ENCODE measurements at regions not wholly inside any gene's neighbourhood (a gene's known extent, or its start where the extent isn't known, plus 50 kb on each side); places are given as distances from the start of the nearest gene placed in this dataset.

DNA sequence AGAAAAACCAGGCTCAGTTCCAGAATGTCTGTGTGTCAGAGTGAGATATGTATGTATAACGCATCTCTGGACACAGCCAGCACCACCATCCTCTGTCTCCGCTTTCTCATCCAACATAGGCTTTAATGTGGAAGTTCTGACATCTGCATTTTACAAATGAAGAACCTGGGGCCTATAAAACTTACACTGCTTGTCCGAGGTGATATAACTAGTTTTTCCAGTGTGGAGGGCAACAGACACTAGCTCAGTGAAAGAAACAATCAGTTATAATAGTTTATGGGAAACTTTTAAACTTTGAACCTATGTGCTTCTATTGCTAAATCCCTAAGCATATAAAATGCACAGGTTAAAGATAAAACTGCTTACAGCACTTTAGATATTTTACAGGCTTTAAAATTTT is 208.7 kb downstream of the CRPPA start:
- Histone ChIP-seq H3K79me2 (ENCODE audit: control insufficient read depth, insufficient read depth, low read length) (no peaks in the 10 kb centered on the region), H3K9ac (ENCODE audit: insufficient read depth, low read length) (no peak overlapping the region), H4K20me1 (ENCODE audit: control insufficient read depth, extremely low read depth, insufficient read depth, low read length) (no peaks in the 10 kb centered on the region), H3K27me3 (ENCODE audit: control insufficient read depth, insufficient read depth, low read length) (no peaks in the 10 kb centered on the region), H3K4me2 (ENCODE audit: extremely low read depth, insufficient read depth, low read length) (no peak overlapping the region), H3K27ac (ENCODE audit: insufficient read depth, low read length) (no peak overlapping the region), H3K4me1 (ENCODE audit: control insufficient read depth, extremely low read depth, insufficient read depth, low read length) (no peaks in the 10 kb centered on the region), H3K4me3 (replicated peaks in 1 of 4; ENCODE audit: control extremely low read depth in 1 of 4, insufficient read depth in 1 of 4, low read depth in 3 of 4, low read length in 4 of 4) (no peak overlapping the region), H2AFZ (ENCODE audit: low read length) (no peak overlapping the region), H3K36me3 (ENCODE audit: control insufficient read depth, insufficient read depth, low read length) (no peaks in the 10 kb centered on the region), H3K9me3 (ENCODE audit: control insufficient read depth, insufficient read depth, low read depth, low read length) (no peaks in the 10 kb centered on the region)
- TF ChIP-seq, protein P1, sequence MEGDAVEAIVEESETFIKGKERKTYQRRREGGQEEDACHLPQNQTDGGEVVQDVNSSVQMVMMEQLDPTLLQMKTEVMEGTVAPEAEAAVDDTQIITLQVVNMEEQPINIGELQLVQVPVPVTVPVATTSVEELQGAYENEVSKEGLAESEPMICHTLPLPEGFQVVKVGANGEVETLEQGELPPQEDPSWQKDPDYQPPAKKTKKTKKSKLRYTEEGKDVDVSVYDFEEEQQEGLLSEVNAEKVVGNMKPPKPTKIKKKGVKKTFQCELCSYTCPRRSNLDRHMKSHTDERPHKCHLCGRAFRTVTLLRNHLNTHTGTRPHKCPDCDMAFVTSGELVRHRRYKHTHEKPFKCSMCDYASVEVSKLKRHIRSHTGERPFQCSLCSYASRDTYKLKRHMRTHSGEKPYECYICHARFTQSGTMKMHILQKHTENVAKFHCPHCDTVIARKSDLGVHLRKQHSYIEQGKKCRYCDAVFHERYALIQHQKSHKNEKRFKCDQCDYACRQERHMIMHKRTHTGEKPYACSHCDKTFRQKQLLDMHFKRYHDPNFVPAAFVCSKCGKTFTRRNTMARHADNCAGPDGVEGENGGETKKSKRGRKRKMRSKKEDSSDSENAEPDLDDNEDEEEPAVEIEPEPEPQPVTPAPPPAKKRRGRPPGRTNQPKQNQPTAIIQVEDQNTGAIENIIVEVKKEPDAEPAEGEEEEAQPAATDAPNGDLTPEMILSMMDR (conservative IDR thresholded peaks at IDR 0.05 in 1 of 2, IDR thresholded peaks at IDR 0.05 in 1 of 2; ENCODE audit: low read depth in 1 of 2, low read length in 2 of 2), result no peak
- TF ChIP-seq EZH2 (IDR thresholded peaks at IDR 0.05; ENCODE audit: low read length, missing control alignments), result no peak
- DNase-seq (ENCODE audit: low read depth in 2 of 2), result no peak

DNA sequence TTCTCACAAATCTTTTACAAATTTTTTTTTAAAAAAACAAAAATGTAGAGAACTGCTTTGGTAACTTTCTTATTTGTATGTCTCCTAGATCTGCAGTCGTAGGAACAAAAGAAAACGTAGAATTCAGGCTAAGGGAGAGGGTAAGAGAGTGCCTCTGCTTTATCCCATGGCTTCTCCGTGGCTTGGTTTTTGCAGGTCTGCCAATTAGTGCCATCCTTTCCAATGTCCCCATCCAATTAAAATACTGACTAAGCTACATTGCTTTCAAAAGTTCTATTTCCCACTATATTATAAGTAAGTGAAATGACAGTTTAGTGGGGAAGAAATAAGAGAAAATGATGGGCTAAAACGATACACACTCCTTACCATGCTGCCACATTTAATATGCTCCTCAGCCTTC is 209.3 kb downstream of the CRPPA start:
- H3K4me1 ChIP-seq (ENCODE audit: control insufficient read depth, extremely low read depth, insufficient read depth, low read length), result no peaks in the 10 kb centered on the region
- no peak overlapping the region for H3K4me2 ChIP-seq (ENCODE audit: extremely low read depth, insufficient read depth, low read length)
- no peaks in the 10 kb centered on the region for H3K36me3 ChIP-seq (ENCODE audit: control insufficient read depth, insufficient read depth, low read length)
- TF ChIP-seq EZH2 (IDR thresholded peaks at IDR 0.05; ENCODE audit: low read length, missing control alignments), result no peak
- TF ChIP-seq, protein P1 (conservative IDR thresholded peaks at IDR 0.05 in 1 of 2, IDR thresholded peaks at IDR 0.05 in 1 of 2; ENCODE audit: low read depth in 1 of 2, low read length in 2 of 2), result no peak
- no peak overlapping the region for H2AFZ ChIP-seq (ENCODE audit: low read length)
- H3K9ac ChIP-seq (ENCODE audit: insufficient read depth, low read length), result no peak overlapping the region
- H3K27ac ChIP-seq (ENCODE audit: insufficient read depth, low read length), result no peak overlapping the region
- no peaks in the 10 kb centered on the region for H3K9me3 ChIP-seq (ENCODE audit: control insufficient read depth, insufficient read depth, low read depth, low read length)
- no peaks in the 10 kb centered on the region for H3K27me3 ChIP-seq (ENCODE audit: control insufficient read depth, insufficient read depth, low read length)
- no peak for DNase-seq (ENCODE audit: low read depth in 2 of 2)
- H4K20me1 ChIP-seq (ENCODE audit: control insufficient read depth, extremely low read depth, insufficient read depth, low read length), result no peaks in the 10 kb centered on the region
- H3K79me2 ChIP-seq (ENCODE audit: control insufficient read depth, insufficient read depth, low read length), result no peaks in the 10 kb centered on the region
- no peak overlapping the region for H3K4me3 ChIP-seq (replicated peaks in 1 of 4; ENCODE audit: control extremely low read depth in 1 of 4, insufficient read depth in 1 of 4, low read depth in 3 of 4, low read length in 4 of 4)

DNA sequence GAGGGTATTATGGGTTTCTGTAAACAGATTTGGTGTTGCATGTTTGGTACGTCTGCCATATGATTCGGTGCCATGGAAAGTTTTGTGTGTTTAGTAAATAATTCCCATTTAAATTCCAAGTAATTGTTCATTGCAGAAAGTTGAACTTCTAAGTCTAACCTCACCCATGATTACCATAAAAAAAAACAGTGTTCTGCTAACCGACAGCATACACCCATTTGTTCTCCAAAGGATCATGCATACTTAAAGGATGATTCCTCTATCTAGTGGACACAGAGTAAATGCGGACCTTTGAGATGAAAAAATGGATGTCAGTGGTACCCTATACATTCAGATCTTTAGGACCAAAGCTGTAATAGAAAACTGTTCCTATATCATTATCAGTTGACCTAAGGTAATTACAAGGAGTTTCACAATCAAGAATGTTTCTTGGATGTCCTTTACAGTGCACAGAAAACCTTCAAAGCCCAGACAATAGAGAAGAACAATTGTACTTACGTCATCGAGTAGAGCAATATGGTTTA is 209.9 kb downstream of the CRPPA start:
- Histone ChIP-seq H3K27ac (ENCODE audit: insufficient read depth, low read length) (no peak overlapping the region), H3K4me2 (ENCODE audit: extremely low read depth, insufficient read depth, low read length) (no peak overlapping the region), H2AFZ (ENCODE audit: low read length) (no peak overlapping the region), H3K9ac (ENCODE audit: insufficient read depth, low read length) (no peak overlapping the region), H3K4me1 (ENCODE audit: control insufficient read depth, extremely low read depth, insufficient read depth, low read length) (no peaks in the 10 kb centered on the region), H4K20me1 (ENCODE audit: control insufficient read depth, extremely low read depth, insufficient read depth, low read length) (no peaks in the 10 kb centered on the region), H3K36me3 (ENCODE audit: control insufficient read depth, insufficient read depth, low read length) (no peaks in the 10 kb centered on the region), H3K9me3 (ENCODE audit: control insufficient read depth, insufficient read depth, low read depth, low read length) (no peaks in the 10 kb centered on the region), H3K79me2 (ENCODE audit: control insufficient read depth, insufficient read depth, low read length) (no peaks in the 10 kb centered on the region), H3K4me3 (replicated peaks in 1 of 4; ENCODE audit: control extremely low read depth in 1 of 4, insufficient read depth in 1 of 4, low read depth in 3 of 4, low read length in 4 of 4) (no peak overlapping the region), H3K27me3 (ENCODE audit: control insufficient read depth, insufficient read depth, low read length) (no peaks in the 10 kb centered on the region)
- DNase-seq (ENCODE audit: low read depth in 2 of 2), result no peak
- TF ChIP-seq, protein P1 (conservative IDR thresholded peaks at IDR 0.05 in 1 of 2, IDR thresholded peaks at IDR 0.05 in 1 of 2; ENCODE audit: low read depth in 1 of 2, low read length in 2 of 2), result no peak
- TF ChIP-seq EZH2 (IDR thresholded peaks at IDR 0.05; ENCODE audit: low read length, missing control alignments), result no peak
